Activated T-cell treated with anti-CD3 and anti-CD28 coated beads, Interleukin-2, amount 50 U/mL, for 72 hours (primary cell): ENCODE measurements at regions not wholly inside any gene's neighbourhood (a gene's known extent, or its start where the extent isn't known, plus 50 kb on each side); places are given as distances from the start of the nearest gene placed in this dataset.
"Not testable (repeated sequence)": the region's sequence is repeated elsewhere in the genome, so short reads cannot be mapped to it uniquely, and the experiment has no call there.

Source experiments
- ATAC-seq, 2 donors: fragments of 150-1000 bp; cut with Tn5 transposase; replicated peaks in 1 of 2; 2 replicates each; pipeline ENCODE4 v1.10.0; 2021; ENCODE audit warnings: moderate library complexity in 2 of 2, mild to moderate bottlenecking in 1 of 2
- DNase-seq, 2 donors: peaks; one replicate each; pipeline ENCODE4 v3.0.0; 2021 to 2022; ENCODE audit warnings: mixed read lengths in 1 of 2
- H3K27ac Mint-ChIP-seq: one replicate; pipeline ENCODE4 v1.8.0; 2022; ENCODE audit warnings: mild to moderate bottlenecking, moderate library complexity, mixed read lengths
- H3K27me3 Mint-ChIP-seq: one replicate; pipeline ENCODE4 v1.8.0; 2022; ENCODE audit warnings: low read depth, mixed read lengths
- H3K36me3 Mint-ChIP-seq, 2 donors: one replicate each; pipeline ENCODE4 v1.8.0; 2022; ENCODE audit warnings: mixed read lengths in 2 of 2, mild to moderate bottlenecking in 1 of 2; ENCODE audit not compliant: insufficient read depth in 2 of 2
- H3K4me1 Mint-ChIP-seq: one replicate; pipeline ENCODE4 v1.8.0; 2022; ENCODE audit warnings: low read depth, mixed read lengths
- H3K4me3 Mint-ChIP-seq, 2 donors: one replicate each; pipeline ENCODE4 v1.8.0; 2022; ENCODE audit warnings: mild to moderate bottlenecking in 2 of 2, mixed read lengths in 2 of 2, moderate library complexity in 2 of 2
- H3K9me3 Mint-ChIP-seq, 2 donors: one replicate each; pipeline ENCODE4 v1.8.0; 2022; ENCODE audit warnings: mixed read lengths in 2 of 2

- DNase-seq (no peak), ATAC-seq (no peak)
- Mint-ChIP-seq H3K27ac (no peak overlapping the region), H3K27me3 (no peaks in the 10 kb centered on the region), H3K4me1 (no peaks in the 10 kb centered on the region), H3K4me3 (no peak overlapping the region), H3K36me3 (no peaks in the 10 kb centered on the region), H3K9me3 (peaks cover 1 to 2% of the 10 kb centered on the region in 2 donors)
Measured at GRCh38 chr9:75491533-75491932, 398.9 kb upstream of the PCSK5 start.

GRCh38 chr9:75499812-75500211 is 390.7 kb upstream of the PCSK5 start:
- Mint-ChIP-seq H3K27ac (no peak overlapping the region), H3K36me3 (no peaks in the 10 kb centered on the region), H3K4me3 (no peak overlapping the region), H3K9me3 (peaks cover 0 to 2% of the 10 kb centered on the region in 2 donors), H3K27me3 (peaks cover 7% of the 10 kb centered on the region), H3K4me1 (no peaks in the 10 kb centered on the region)
- DNase-seq (no peak), ATAC-seq (no peak)

GRCh38 chr9:75500479-75500878 is 390.0 kb upstream of the PCSK5 start:
- Mint-ChIP-seq H3K4me1 (no peaks in the 10 kb centered on the region), H3K36me3 (no peaks in the 10 kb centered on the region), H3K9me3 (peaks cover 0 to 2% of the 10 kb centered on the region in 2 donors), H3K27me3 (peaks cover 7% of the 10 kb centered on the region), H3K27ac (no peak overlapping the region), H3K4me3 (no peak overlapping the region)
- ATAC-seq (no peak), DNase-seq (no peak)

GRCh38 chr9:75500940-75501339 is 389.5 kb upstream of the PCSK5 start:
- H3K36me3 Mint-ChIP-seq, DNase-seq, ATAC-seq, H3K4me3 Mint-ChIP-seq, H3K27ac Mint-ChIP-seq, H3K27me3 Mint-ChIP-seq, H3K9me3 Mint-ChIP-seq, H3K4me1 Mint-ChIP-seq: not testable (repeated sequence)

- peaks cover 7% of the 10 kb centered on the region for H3K27me3 Mint-ChIP-seq
- H3K9me3 Mint-ChIP-seq: peaks cover 0 to 5% of the 10 kb centered on the region in 2 donors
- H3K36me3 Mint-ChIP-seq: no peaks in the 10 kb centered on the region
- H3K4me3 Mint-ChIP-seq: no peak overlapping the region
- no peak for DNase-seq
- no peaks in the 10 kb centered on the region for H3K4me1 Mint-ChIP-seq
- no peak overlapping the region for H3K27ac Mint-ChIP-seq
- no peak for ATAC-seq
Measured at GRCh38 chr9:75504721-75505120, 385.8 kb upstream of the PCSK5 start.

- Mint-ChIP-seq H3K27me3 (peaks cover 7% of the 10 kb centered on the region), H3K4me1 (no peaks in the 10 kb centered on the region), H3K4me3 (no peak overlapping the region), H3K36me3 (no peaks in the 10 kb centered on the region), H3K9me3 (peaks cover 0 to 5% of the 10 kb centered on the region in 2 donors), H3K27ac (no peak overlapping the region)
- no peak for DNase-seq
- no peak for ATAC-seq
Measured at GRCh38 chr9:75505654-75506053, 384.8 kb upstream of the PCSK5 start.

- Mint-ChIP-seq H3K36me3 (no peaks in the 10 kb centered on the region), H3K27ac (no peak overlapping the region), H3K4me1 (no peaks in the 10 kb centered on the region), H3K27me3 (no peaks in the 10 kb centered on the region), H3K9me3 (no peaks in the 10 kb centered on the region), H3K4me3 (no peak overlapping the region)
- no peak for DNase-seq
- no peak for ATAC-seq
Measured at GRCh38 chr9:75529463-75529862, 361.0 kb upstream of the PCSK5 start.

- Mint-ChIP-seq H3K27me3 (no peaks in the 10 kb centered on the region), H3K27ac (no peak overlapping the region), H3K36me3 (no peaks in the 10 kb centered on the region), H3K4me3 (no peak overlapping the region), H3K4me1 (no peaks in the 10 kb centered on the region), H3K9me3 (no peaks in the 10 kb centered on the region)
- ATAC-seq (no peak), DNase-seq (no peak)
Measured at GRCh38 chr9:75531588-75531987, 358.9 kb upstream of the PCSK5 start.

- Mint-ChIP-seq H3K9me3 (no peaks in the 10 kb centered on the region), H3K27me3 (no peaks in the 10 kb centered on the region), H3K27ac (no peak overlapping the region), H3K4me3 (no peak overlapping the region), H3K36me3 (no peaks in the 10 kb centered on the region), H3K4me1 (no peaks in the 10 kb centered on the region)
- no peak for ATAC-seq
- DNase-seq: no peak
Measured at GRCh38 chr9:75532233-75533050, 358.0 kb upstream of the PCSK5 start.

GRCh38 chr9:75539523-75539922 is 350.9 kb upstream of the PCSK5 start:
- no peak for ATAC-seq
- no peak overlapping the region for H3K27ac Mint-ChIP-seq
- no peaks in the 10 kb centered on the region for H3K36me3 Mint-ChIP-seq
- H3K4me3 Mint-ChIP-seq: no peak overlapping the region
- no peaks in the 10 kb centered on the region for H3K9me3 Mint-ChIP-seq
- DNase-seq: no peak
- no peaks in the 10 kb centered on the region for H3K4me1 Mint-ChIP-seq
- no peaks in the 10 kb centered on the region for H3K27me3 Mint-ChIP-seq

- Mint-ChIP-seq H3K4me3 (no peak overlapping the region), H3K36me3 (no peaks in the 10 kb centered on the region), H3K4me1 (no peaks in the 10 kb centered on the region), H3K27ac (no peak overlapping the region), H3K27me3 (no peaks in the 10 kb centered on the region), H3K9me3 (no peaks in the 10 kb centered on the region)
- no peak for ATAC-seq
- no peak for DNase-seq
Measured at GRCh38 chr9:75540185-75540584, 350.3 kb upstream of the PCSK5 start.

GRCh38 chr9:75541734-75542133 is 348.7 kb upstream of the PCSK5 start:
- no peak for ATAC-seq
- Mint-ChIP-seq H3K4me3 (no peak overlapping the region), H3K36me3 (no peaks in the 10 kb centered on the region), H3K27me3 (no peaks in the 10 kb centered on the region), H3K27ac (no peak overlapping the region), H3K4me1 (no peaks in the 10 kb centered on the region), H3K9me3 (no peaks in the 10 kb centered on the region)
- DNase-seq: no peak

- no peak overlapping the region for H3K4me3 Mint-ChIP-seq
- ATAC-seq (no peak), DNase-seq (no peak)
- H3K36me3 Mint-ChIP-seq: no peaks in the 10 kb centered on the region
- H3K4me1 Mint-ChIP-seq: no peaks in the 10 kb centered on the region
- H3K27me3 Mint-ChIP-seq: no peaks in the 10 kb centered on the region
- H3K9me3 Mint-ChIP-seq: peaks cover 0 to 2% of the 10 kb centered on the region in 2 donors
- no peak overlapping the region for H3K27ac Mint-ChIP-seq
Measured at GRCh38 chr9:75544815-75545214, 345.7 kb upstream of the PCSK5 start.

GRCh38 chr9:75545287-75545686 is 345.2 kb upstream of the PCSK5 start:
- H3K27ac Mint-ChIP-seq: no peak overlapping the region
- no peak for DNase-seq
- H3K4me1 Mint-ChIP-seq: no peaks in the 10 kb centered on the region
- no peaks in the 10 kb centered on the region for H3K36me3 Mint-ChIP-seq
- H3K9me3 Mint-ChIP-seq: peaks cover 0 to 2% of the 10 kb centered on the region in 2 donors
- no peak overlapping the region for H3K4me3 Mint-ChIP-seq
- no peak for ATAC-seq
- H3K27me3 Mint-ChIP-seq: no peaks in the 10 kb centered on the region
